ENCODE measurements at regions not wholly inside any gene's neighbourhood (a gene's known extent, or its start where the extent isn't known, plus 50 kb on each side); places are given as distances from the start of the nearest gene placed in this dataset.

DNA sequence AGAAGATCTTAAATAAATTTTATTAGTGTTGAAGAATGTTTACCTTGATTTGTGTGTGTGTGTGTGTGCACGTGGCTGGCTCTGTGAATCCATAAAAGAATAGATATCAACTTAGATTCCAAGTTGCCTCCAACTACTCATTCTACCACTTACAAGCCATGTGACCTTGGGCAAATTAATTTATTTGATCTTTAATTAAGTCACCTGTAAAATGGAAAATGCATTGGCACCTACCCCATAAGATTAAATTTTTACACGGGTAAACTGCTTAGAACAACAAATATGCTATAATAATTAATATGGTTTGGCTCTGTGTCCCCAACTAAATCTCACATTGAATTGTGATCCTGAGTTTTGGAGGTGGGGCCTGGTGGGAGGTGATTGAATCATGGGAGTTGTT, 604.9 kb upstream of the NRG3 start:
- ATAC-seq, result no peak
- no peak for TF ChIP-seq ZFP3 (CRISPR knock-in tag; IDR thresholded peaks at IDR 0.05)
- TF ChIP-seq, protein P1, sequence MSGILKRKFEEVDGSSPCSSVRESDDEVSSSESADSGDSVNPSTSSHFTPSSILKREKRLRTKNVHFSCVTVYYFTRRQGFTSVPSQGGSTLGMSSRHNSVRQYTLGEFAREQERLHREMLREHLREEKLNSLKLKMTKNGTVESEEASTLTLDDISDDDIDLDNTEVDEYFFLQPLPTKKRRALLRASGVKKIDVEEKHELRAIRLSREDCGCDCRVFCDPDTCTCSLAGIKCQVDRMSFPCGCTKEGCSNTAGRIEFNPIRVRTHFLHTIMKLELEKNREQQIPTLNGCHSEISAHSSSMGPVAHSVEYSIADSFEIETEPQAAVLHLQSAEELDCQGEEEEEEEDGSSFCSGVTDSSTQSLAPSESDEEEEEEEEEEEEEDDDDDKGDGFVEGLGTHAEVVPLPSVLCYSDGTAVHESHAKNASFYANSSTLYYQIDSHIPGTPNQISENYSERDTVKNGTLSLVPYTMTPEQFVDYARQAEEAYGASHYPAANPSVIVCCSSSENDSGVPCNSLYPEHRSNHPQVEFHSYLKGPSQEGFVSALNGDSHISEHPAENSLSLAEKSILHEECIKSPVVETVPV (CRISPR knock-in tag; IDR thresholded peaks at IDR 0.05), result no peak
- no peak for TF ChIP-seq BACH2 (CRISPR knock-in tag; IDR thresholded peaks at IDR 0.05; ENCODE audit: borderline replicate concordance)
- no peak for TF ChIP-seq ZC3H10 (CRISPR knock-in tag; IDR thresholded peaks at IDR 0.05)
- no peak for TF ChIP-seq ARNTL (CRISPR knock-in tag; IDR thresholded peaks at IDR 0.05; ENCODE audit: borderline replicate concordance, low read depth)
- no peak for TF ChIP-seq ISL1 (CRISPR knock-in tag; IDR thresholded peaks at IDR 0.05)
- no peak for TF ChIP-seq TCF4 (CRISPR knock-in tag; IDR thresholded peaks at IDR 0.05; ENCODE audit: borderline replicate concordance)
- no peak for TF ChIP-seq CSDC2 (CRISPR knock-in tag; IDR thresholded peaks at IDR 0.05)
- no peak for TF ChIP-seq ZFP30 (CRISPR knock-in tag; IDR thresholded peaks at IDR 0.05)

- ATAC-seq, result no peak
- TF ChIP-seq, protein P1 (CRISPR knock-in tag; IDR thresholded peaks at IDR 0.05), result no peak
These were observed 594.2 kb upstream of the NRG3 start for GRCh38 chr10:81280497-81281479.

GRCh38 chr10:81288544-81288943, 586.5 kb upstream of the NRG3 start:
- ATAC-seq, result no peak
- no peak for TF ChIP-seq ARNTL (CRISPR knock-in tag; IDR thresholded peaks at IDR 0.05; ENCODE audit: borderline replicate concordance, low read depth)
- TF ChIP-seq TOX (CRISPR knock-in tag; IDR thresholded peaks at IDR 0.05; ENCODE audit: borderline replicate concordance), result no peak
- no peak for TF ChIP-seq ZNF8 (CRISPR knock-in tag; IDR thresholded peaks at IDR 0.05)
- no peak for TF ChIP-seq CREB5 (CRISPR knock-in tag; IDR thresholded peaks at IDR 0.05; ENCODE audit: low read depth)
- TF ChIP-seq TCF4 (CRISPR knock-in tag; IDR thresholded peaks at IDR 0.05; ENCODE audit: borderline replicate concordance), result no peak
- TF ChIP-seq, protein P2, sequence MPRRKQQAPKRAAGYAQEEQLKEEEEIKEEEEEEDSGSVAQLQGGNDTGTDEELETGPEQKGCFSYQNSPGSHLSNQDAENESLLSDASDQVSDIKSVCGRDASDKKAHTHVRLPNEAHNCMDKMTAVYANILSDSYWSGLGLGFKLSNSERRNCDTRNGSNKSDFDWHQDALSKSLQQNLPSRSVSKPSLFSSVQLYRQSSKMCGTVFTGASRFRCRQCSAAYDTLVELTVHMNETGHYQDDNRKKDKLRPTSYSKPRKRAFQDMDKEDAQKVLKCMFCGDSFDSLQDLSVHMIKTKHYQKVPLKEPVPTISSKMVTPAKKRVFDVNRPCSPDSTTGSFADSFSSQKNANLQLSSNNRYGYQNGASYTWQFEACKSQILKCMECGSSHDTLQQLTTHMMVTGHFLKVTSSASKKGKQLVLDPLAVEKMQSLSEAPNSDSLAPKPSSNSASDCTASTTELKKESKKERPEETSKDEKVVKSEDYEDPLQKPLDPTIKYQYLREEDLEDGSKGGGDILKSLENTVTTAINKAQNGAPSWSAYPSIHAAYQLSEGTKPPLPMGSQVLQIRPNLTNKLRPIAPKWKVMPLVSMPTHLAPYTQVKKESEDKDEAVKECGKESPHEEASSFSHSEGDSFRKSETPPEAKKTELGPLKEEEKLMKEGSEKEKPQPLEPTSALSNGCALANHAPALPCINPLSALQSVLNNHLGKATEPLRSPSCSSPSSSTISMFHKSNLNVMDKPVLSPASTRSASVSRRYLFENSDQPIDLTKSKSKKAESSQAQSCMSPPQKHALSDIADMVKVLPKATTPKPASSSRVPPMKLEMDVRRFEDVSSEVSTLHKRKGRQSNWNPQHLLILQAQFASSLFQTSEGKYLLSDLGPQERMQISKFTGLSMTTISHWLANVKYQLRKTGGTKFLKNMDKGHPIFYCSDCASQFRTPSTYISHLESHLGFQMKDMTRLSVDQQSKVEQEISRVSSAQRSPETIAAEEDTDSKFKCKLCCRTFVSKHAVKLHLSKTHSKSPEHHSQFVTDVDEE (CRISPR knock-in tag; IDR thresholded peaks at IDR 0.05), result no peak

DNA sequence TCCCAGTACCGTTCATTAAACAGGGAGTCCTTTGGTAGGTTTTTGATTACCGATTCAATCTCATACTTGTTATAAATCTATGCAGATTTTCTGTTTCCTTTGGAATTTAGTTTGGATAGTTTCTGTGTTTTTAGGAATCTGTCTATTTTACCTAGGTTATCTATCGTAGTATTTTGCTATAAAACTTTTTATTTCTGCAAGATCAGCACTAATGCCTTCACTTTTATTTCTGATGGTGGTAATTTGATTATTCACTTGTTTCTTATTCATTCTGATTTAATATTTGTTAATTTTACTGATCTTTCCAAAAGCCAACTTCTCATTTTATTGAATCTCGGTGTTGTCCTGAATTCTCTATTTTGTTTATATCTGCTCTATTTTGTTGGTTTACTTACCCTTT, 577.7 kb upstream of the NRG3 start:
- no peak for ATAC-seq
- TF ChIP-seq ZFP30 (CRISPR knock-in tag; IDR thresholded peaks at IDR 0.05) (no peak), TCF4 (CRISPR knock-in tag; IDR thresholded peaks at IDR 0.05; ENCODE audit: borderline replicate concordance) (no peak), ISL1 (CRISPR knock-in tag; IDR thresholded peaks at IDR 0.05) (no peak), POU6F1 (CRISPR knock-in tag; IDR thresholded peaks at IDR 0.05; ENCODE audit: borderline replicate concordance, low read depth) (no peak), ZC3H10 (CRISPR knock-in tag; IDR thresholded peaks at IDR 0.05) (no peak), SNAI2 (CRISPR knock-in tag; IDR thresholded peaks at IDR 0.05) (no peak)
